ENCODE measurements at regions not wholly inside any gene's neighbourhood (a gene's known extent, or its start where the extent isn't known, plus 50 kb on each side); places are given as distances from the start of the nearest gene placed in this dataset.

DNA sequence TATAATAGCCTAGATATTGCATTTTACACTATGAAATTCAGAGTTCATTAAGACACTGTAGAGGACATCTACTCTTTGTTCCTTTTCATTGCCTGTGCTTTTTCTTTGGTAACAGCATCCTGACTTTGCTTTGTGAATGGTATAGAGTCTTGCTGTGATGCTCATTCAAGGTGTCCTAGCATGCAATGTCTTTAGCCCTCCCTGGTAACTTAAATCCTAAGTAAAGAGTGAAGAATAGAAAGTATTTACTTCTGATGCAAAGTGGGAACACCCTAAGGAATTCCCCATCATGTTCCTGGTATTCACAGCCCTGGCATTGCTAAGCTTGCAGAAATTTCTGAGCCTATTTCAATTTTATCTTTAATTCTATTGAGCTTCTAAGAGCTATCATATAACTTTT lies 400.1 kb downstream of the FAT4 start:
- no peak for TF ChIP-seq POLR2A (IDR thresholded peaks at IDR 0.05)
- TF ChIP-seq, protein P1, sequence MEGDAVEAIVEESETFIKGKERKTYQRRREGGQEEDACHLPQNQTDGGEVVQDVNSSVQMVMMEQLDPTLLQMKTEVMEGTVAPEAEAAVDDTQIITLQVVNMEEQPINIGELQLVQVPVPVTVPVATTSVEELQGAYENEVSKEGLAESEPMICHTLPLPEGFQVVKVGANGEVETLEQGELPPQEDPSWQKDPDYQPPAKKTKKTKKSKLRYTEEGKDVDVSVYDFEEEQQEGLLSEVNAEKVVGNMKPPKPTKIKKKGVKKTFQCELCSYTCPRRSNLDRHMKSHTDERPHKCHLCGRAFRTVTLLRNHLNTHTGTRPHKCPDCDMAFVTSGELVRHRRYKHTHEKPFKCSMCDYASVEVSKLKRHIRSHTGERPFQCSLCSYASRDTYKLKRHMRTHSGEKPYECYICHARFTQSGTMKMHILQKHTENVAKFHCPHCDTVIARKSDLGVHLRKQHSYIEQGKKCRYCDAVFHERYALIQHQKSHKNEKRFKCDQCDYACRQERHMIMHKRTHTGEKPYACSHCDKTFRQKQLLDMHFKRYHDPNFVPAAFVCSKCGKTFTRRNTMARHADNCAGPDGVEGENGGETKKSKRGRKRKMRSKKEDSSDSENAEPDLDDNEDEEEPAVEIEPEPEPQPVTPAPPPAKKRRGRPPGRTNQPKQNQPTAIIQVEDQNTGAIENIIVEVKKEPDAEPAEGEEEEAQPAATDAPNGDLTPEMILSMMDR (IDR thresholded peaks at IDR 0.05 in 8 of 11, conservative IDR thresholded peaks at IDR 0.05 in 3 of 11), result no peak

All from spleen (tissue), 7 donors.